IMR-90 (cell line): ENCODE measurements at regions not wholly inside any gene's neighbourhood (a gene's known extent, or its start where the extent isn't known, plus 50 kb on each side); places are given as distances from the start of the nearest gene placed in this dataset.

Source experiments
- ATAC-seq: fragments of 200-7000 bp; cut with Tn5 transposase; 2 replicates; pipeline ENCODE4 v1.9.1; 2020; ENCODE audit warnings: low read depth, mild to moderate bottlenecking, moderate library complexity
- BruUV-seq: library from RNA; stranded (reverse); fragments of 400-500 nt; replicated peaks from 2 replicates; lab custom pipeline; 2021; lab: Mats Ljungman, UMichigan
- CTCF ChIA-PET: fragments of 300-600 bp; formaldehyde crosslinking; extraction: SDS; loops from one replicate; lab custom pipeline; 2021; ENCODE audit warnings: antibody characterized with exemption; lab: Yijun Ruan, JAX
- POLR2A ChIA-PET: fragments of 300-600 bp; sonication (Branson Sonifier 250); formaldehyde crosslinking; loops from one replicate; lab custom pipeline; 2022; ENCODE audit warnings: antibody characterized with exemption; ENCODE audit not compliant: unreplicated experiment; lab: Charles Lee
- DNase-seq: peaks from one replicate; pipeline ENCODE4 v3.0.0; 2013
- H2AFZ ChIP-seq: replicated peaks from 2 replicates; pipeline ENCODE3; 2013; ENCODE audit warnings: low read length, mild to moderate bottlenecking; ENCODE audit not compliant: poor library complexity
- H2AK5ac ChIP-seq: 2 replicates; pipeline ENCODE4 v1.6.1; 2013; ENCODE audit warnings: low read depth, low read length, inconsistent platforms
- H2AK9ac ChIP-seq: replicated peaks from 2 replicates; pipeline ENCODE3; 2013; ENCODE audit warnings: mild to moderate bottlenecking, low read depth, low read length, moderate library complexity; ENCODE audit not compliant: poor library complexity
- H2BK120ac ChIP-seq: 2 replicates; pipeline ENCODE4 v1.6.1; 2013; ENCODE audit warnings: low read depth, low read length, inconsistent platforms
- H2BK15ac ChIP-seq: 3 replicates; pipeline ENCODE4 v1.6.1; 2013; ENCODE audit warnings: low read depth, low read length, inconsistent platforms
- H2BK20ac ChIP-seq: 2 replicates; pipeline ENCODE4 v1.6.1; 2013; ENCODE audit warnings: low read depth, mild to moderate bottlenecking, inconsistent platforms, low read length, moderate library complexity
- H2BK5ac ChIP-seq: 2 replicates; pipeline ENCODE4 v1.6.1; 2013; ENCODE audit warnings: mild to moderate bottlenecking, low read depth, low read length, inconsistent platforms; ENCODE audit not compliant: poor library complexity, severe bottlenecking
- H3K14ac ChIP-seq: replicated peaks from 2 replicates; pipeline ENCODE4 v1.6.1; 2013; ENCODE audit warnings: low read depth, low read length, inconsistent platforms
- H3K18ac ChIP-seq: 2 replicates; pipeline ENCODE4 v1.6.1; 2013; ENCODE audit warnings: low read depth, low read length, control low read depth
- H3K23ac ChIP-seq: 2 replicates; pipeline ENCODE4 v1.6.1; 2013; ENCODE audit warnings: low read depth, low read length, inconsistent platforms
- H3K27ac ChIP-seq: 2 replicates; pipeline ENCODE4 v1.5.1; 2013; ENCODE audit warnings: mild to moderate bottlenecking, control low read depth, low read length; ENCODE audit not compliant: insufficient read depth
- H3K27me3 ChIP-seq: 2 replicates; pipeline ENCODE4 v1.6.1; 2013; ENCODE audit warnings: low read length; ENCODE audit not compliant: control insufficient read depth, insufficient read depth
- H3K36me3 ChIP-seq: 2 replicates; pipeline ENCODE4 v1.6.1; 2013; ENCODE audit warnings: low read length, mixed read lengths; ENCODE audit not compliant: control insufficient read depth, insufficient read depth
- H3K4ac ChIP-seq: 2 replicates; pipeline ENCODE4 v1.6.1; 2013; ENCODE audit warnings: low read depth, low read length, inconsistent platforms
- H3K4me1 ChIP-seq: 2 replicates; pipeline ENCODE4 v1.6.1; 2013; ENCODE audit warnings: low read length, mixed read lengths; ENCODE audit not compliant: control insufficient read depth, insufficient read depth
- H3K4me2 ChIP-seq: 2 replicates; pipeline ENCODE4 v1.6.1; 2013; ENCODE audit warnings: low read depth, mild to moderate bottlenecking, control low read depth, low read length, moderate library complexity
- H3K4me3 ChIP-seq: 2 replicates; pipeline ENCODE4 v1.5.1; 2013; ENCODE audit warnings: low read depth, mild to moderate bottlenecking, control low read depth, low read length, moderate library complexity; ENCODE audit not compliant: insufficient read depth
- H3K56ac ChIP-seq: 2 replicates; pipeline ENCODE4 v1.6.1; 2013; ENCODE audit warnings: low read length, inconsistent platforms; ENCODE audit not compliant: insufficient read depth; ENCODE audit errors: extremely low read depth
- H3K79me1 ChIP-seq, 2 experiments: 2 replicates each; pipeline ENCODE4 v1.6.1; 2013; ENCODE audit warnings: low read length in 2 of 2, inconsistent platforms in 1 of 2, low read depth in 1 of 2
- H3K9ac ChIP-seq: 2 replicates; pipeline ENCODE4 v1.6.1; 2013; ENCODE audit warnings: low read depth, low read length, control low read depth
- H3K9me1 ChIP-seq: 2 replicates; pipeline ENCODE4 v1.6.1; 2013; ENCODE audit warnings: low read length, inconsistent platforms; ENCODE audit not compliant: insufficient read depth
- H3K9me3 ChIP-seq: 2 replicates; pipeline ENCODE4 v1.6.1; 2013; ENCODE audit warnings: low read length; ENCODE audit not compliant: control insufficient read depth, insufficient read depth
- H4K20me1 ChIP-seq: 2 replicates; pipeline ENCODE4 v1.6.1; 2013; ENCODE audit warnings: low read length, inconsistent platforms; ENCODE audit not compliant: insufficient read depth
- H4K5ac ChIP-seq: 2 replicates; pipeline ENCODE4 v1.6.1; 2013; ENCODE audit warnings: mild to moderate bottlenecking, low read depth, low read length, control low read depth
- H4K8ac ChIP-seq, 2 experiments: 2 replicates each; pipeline ENCODE4 v1.6.1; 2013; ENCODE audit warnings: low read depth in 2 of 2, low read length in 2 of 2, control low read depth in 1 of 2, inconsistent platforms in 1 of 2
- H4K91ac ChIP-seq: 2 replicates; pipeline ENCODE4 v1.6.1; 2013; ENCODE audit warnings: low read depth, low read length, inconsistent platforms; ENCODE audit not compliant: insufficient read depth
- BHLHE40 ChIP-seq: fragments of 150-350 bp; IDR thresholded peaks from 2 replicates; pipeline ENCODE4 v1.6.1; 2016; ENCODE audit warnings: mild to moderate bottlenecking, low read depth, low read length
- CEBPB ChIP-seq: IDR thresholded peaks from 2 replicates; pipeline ENCODE4 v1.6.1; 2012; ENCODE audit warnings: low read depth, low read length, improper control_type of control experiment
- CHD1 ChIP-seq: IDR thresholded peaks from 2 replicates; pipeline ENCODE4 v1.6.1; 2012; ENCODE audit warnings: low read depth, low read length, improper control_type of control experiment
- FOS ChIP-seq: fragments of 150-350 bp; IDR thresholded peaks from 2 replicates; pipeline ENCODE4 v1.6.1; 2016; ENCODE audit warnings: low read depth, low read length
- MAFK ChIP-seq: IDR thresholded peaks from 2 replicates; pipeline ENCODE4 v1.6.1; 2012; ENCODE audit warnings: low read depth, low read length, improper control_type of control experiment
- MAZ ChIP-seq: IDR thresholded peaks from 2 replicates; pipeline ENCODE4 v1.6.1; 2012; ENCODE audit warnings: low read depth, mild to moderate bottlenecking, low read length, improper control_type of control experiment, moderate library complexity, borderline replicate concordance
- MXI1 ChIP-seq: IDR thresholded peaks from 2 replicates; pipeline ENCODE4 v1.6.1; 2012; ENCODE audit warnings: low read depth, mild to moderate bottlenecking, low read length, moderate library complexity, borderline replicate concordance
- NFE2L2 ChIP-seq: fragments of 150-350 bp; IDR thresholded peaks from 2 replicates; pipeline ENCODE4 v1.6.1; 2016; ENCODE audit warnings: low read depth, mild to moderate bottlenecking, low read length
- POLR2A ChIP-seq: IDR thresholded peaks from 2 replicates; pipeline ENCODE4 v1.6.1; 2012; ENCODE audit warnings: mild to moderate bottlenecking, low read depth, low read length
- RAD21 ChIP-seq: IDR thresholded peaks from 2 replicates; pipeline ENCODE4 v1.6.1; 2012; ENCODE audit warnings: low read length, improper control_type of control experiment
- RCOR1 ChIP-seq: IDR thresholded peaks from 2 replicates; pipeline ENCODE4 v1.6.1; 2012; ENCODE audit warnings: mild to moderate bottlenecking, low read length, improper control_type of control experiment; ENCODE audit not compliant: insufficient replicate concordance
- RFX5 ChIP-seq: IDR thresholded peaks from 2 replicates; pipeline ENCODE4 v1.8.0; 2012; ENCODE audit warnings: low read depth, mild to moderate bottlenecking, low read length, moderate library complexity
- SMC3 ChIP-seq: fragments of 150-350 bp; IDR thresholded peaks from 2 replicates; pipeline ENCODE4 v1.6.1; 2016; ENCODE audit warnings: low read depth, mild to moderate bottlenecking, antibody characterized with exemption, low read length, moderate library complexity
- WGBS, 2 experiments: methylation state at CpG; one replicate each; pipeline versions ENCODE4 v1.1.5 to v1.1.7; 2013; ENCODE audit warnings: missing lambda C conversion rate in 2 of 2; ENCODE audit not compliant: insufficient read length in 1 of 2; ENCODE audit errors: extremely low coverage in 2 of 2; 5-methylcytosine and 5-hydroxymethylcytosine counted together
- dilution Hi-C: fragments of 300-500 bp; cut with HindIII; formaldehyde crosslinking; loops from one replicate; pipeline ENCODE4 v1.14.3; 2018; ENCODE audit warnings: low sequenced_read_pairs; ENCODE audit not compliant: unreplicated experiment
- in situ Hi-C: fragments of 300-500 bp; cut with MboI; formaldehyde crosslinking; loops from 3 replicates; pipeline ENCODE4 v1.14.3; 2019; ENCODE audit warnings: low sequenced_read_pairs, inconsistent platforms, mixed read lengths
- intact Hi-C: fragments of 100-400 bp; cut with micrococcal nuclease; formaldehyde crosslinking; loops from 2 replicates; pipeline ENCODE4 v1.10.0; 2022
- TF ChIP-seq, protein P1 (sequence below): fragments of 150-350 bp; IDR thresholded peaks from 2 replicates; pipeline ENCODE4 v1.6.1; 2017; ENCODE audit warnings: mild to moderate bottlenecking, antibody characterized with exemption, low read length, low read depth
- TF ChIP-seq, protein P2 (sequence below): conservative IDR thresholded peaks from 2 replicates; pipeline ENCODE4 v1.5.1; 2012; ENCODE audit warnings: mild to moderate bottlenecking, low read depth, low read length, improper control_type of control experiment
- TF ChIP-seq, protein P3 (sequence below): fragments of 150-350 bp; IDR thresholded peaks from 2 replicates; pipeline ENCODE4 v1.6.1; 2016; ENCODE audit warnings: low read depth, mild to moderate bottlenecking, low read length, moderate library complexity, borderline replicate concordance

DNA sequence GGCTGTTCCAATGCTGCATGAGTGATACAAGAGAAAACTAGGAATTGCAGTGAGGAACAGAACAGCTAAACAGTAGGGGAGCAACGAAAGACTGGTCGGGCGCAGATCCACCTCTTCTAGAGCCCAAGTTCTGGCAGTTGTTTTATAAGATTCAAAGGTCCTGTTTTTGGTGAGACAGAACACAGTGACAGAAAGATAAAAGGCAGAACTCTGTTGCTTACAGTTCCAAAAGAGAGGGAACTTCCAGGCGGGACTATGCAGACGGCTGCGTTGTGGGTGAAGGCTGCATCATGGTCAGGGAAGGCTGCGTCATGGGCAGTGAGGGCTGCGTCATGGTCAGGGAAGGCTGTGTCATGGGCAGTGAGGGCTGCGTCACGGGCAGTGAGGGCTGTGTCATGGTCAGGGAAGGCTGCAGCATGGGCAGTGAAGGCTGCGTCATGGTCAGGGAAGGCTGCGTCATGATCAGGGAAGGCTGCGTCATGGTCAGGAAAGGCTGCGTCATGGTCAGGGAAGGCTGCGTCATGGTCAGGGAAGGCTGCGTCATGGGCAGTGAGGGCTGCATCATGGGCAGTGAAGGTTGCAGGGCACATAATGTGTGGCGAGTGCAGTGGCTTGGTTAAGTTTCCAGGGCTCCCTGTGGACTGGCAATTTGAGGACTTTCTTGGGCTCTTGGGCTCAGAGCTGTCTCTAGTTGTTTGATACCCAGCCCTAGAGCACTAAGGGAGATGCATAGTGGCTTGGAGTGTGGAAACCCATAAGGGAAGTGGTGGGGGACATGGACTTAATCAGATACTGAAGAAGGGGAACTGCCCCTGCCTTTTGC is 619.9 kb downstream of the AACS start:
- intact Hi-C loops (no loop called here), dilution Hi-C loops (no loop called here), in situ Hi-C loops (no loop called here)
- Histone ChIP-seq H3K4me1 (no peaks in the 10 kb centered on the region), H4K20me1 (no peaks in the 10 kb centered on the region), H3K9me1 (no peaks in the 10 kb centered on the region), H3K27me3 (no peaks in the 10 kb centered on the region), H2AK9ac (no peak overlapping the region), H3K79me1 (no peaks in the 10 kb centered on the region), H3K4me3 (no peak overlapping the region), H3K9ac (no peak overlapping the region), H3K4ac (no peak overlapping the region), H2AK5ac (no peak overlapping the region), H3K36me3 (no peaks in the 10 kb centered on the region), H4K8ac (no peak overlapping the region), H3K23ac (no peak overlapping the region), H4K5ac (no peak overlapping the region), H2BK15ac (no peak overlapping the region), H3K18ac (no peak overlapping the region), H3K9me3 (peaks cover 47% of the 10 kb centered on the region), H2BK120ac (no peak overlapping the region), H3K14ac (no peak overlapping the region), H4K91ac (no peak overlapping the region), H3K56ac (no peak overlapping the region), H3K4me2 (no peak overlapping the region), H3K27ac (no peak overlapping the region), H2BK5ac (no peak overlapping the region), H2AFZ (no peak overlapping the region), H2BK20ac (no peak overlapping the region)
- CTCF ChIA-PET: interaction anchor here (0.6 kb wide), 1 partner anchor 1463 kb away, joined by 3 read pairs; no protein-coding TSS in a partner anchor
- TF ChIP-seq POLR2A (no peak), RCOR1 (no peak), NFE2L2 (no peak), MAZ (no peak), MXI1 (no peak), BHLHE40 (no peak), SMC3 (no peak), MAFK (no peak), FOS (no peak), CHD1 (no peak), CEBPB (no peak), RAD21 (no peak), RFX5 (no peak)
- TF ChIP-seq, protein P1, sequence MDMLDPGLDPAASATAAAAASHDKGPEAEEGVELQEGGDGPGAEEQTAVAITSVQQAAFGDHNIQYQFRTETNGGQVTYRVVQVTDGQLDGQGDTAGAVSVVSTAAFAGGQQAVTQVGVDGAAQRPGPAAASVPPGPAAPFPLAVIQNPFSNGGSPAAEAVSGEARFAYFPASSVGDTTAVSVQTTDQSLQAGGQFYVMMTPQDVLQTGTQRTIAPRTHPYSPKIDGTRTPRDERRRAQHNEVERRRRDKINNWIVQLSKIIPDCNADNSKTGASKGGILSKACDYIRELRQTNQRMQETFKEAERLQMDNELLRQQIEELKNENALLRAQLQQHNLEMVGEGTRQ: no peak
- TF ChIP-seq, protein P2, sequence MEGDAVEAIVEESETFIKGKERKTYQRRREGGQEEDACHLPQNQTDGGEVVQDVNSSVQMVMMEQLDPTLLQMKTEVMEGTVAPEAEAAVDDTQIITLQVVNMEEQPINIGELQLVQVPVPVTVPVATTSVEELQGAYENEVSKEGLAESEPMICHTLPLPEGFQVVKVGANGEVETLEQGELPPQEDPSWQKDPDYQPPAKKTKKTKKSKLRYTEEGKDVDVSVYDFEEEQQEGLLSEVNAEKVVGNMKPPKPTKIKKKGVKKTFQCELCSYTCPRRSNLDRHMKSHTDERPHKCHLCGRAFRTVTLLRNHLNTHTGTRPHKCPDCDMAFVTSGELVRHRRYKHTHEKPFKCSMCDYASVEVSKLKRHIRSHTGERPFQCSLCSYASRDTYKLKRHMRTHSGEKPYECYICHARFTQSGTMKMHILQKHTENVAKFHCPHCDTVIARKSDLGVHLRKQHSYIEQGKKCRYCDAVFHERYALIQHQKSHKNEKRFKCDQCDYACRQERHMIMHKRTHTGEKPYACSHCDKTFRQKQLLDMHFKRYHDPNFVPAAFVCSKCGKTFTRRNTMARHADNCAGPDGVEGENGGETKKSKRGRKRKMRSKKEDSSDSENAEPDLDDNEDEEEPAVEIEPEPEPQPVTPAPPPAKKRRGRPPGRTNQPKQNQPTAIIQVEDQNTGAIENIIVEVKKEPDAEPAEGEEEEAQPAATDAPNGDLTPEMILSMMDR: no peak
- TF ChIP-seq, protein P3, sequence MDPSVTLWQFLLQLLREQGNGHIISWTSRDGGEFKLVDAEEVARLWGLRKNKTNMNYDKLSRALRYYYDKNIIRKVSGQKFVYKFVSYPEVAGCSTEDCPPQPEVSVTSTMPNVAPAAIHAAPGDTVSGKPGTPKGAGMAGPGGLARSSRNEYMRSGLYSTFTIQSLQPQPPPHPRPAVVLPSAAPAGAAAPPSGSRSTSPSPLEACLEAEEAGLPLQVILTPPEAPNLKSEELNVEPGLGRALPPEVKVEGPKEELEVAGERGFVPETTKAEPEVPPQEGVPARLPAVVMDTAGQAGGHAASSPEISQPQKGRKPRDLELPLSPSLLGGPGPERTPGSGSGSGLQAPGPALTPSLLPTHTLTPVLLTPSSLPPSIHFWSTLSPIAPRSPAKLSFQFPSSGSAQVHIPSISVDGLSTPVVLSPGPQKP: no peak
- POLR2A ChIA-PET: no interaction called here
- 76% methylated on average over 15 of the region's 17 CpGs; no CpG with 5 or more reads in 1 of the 2 experiments for WGBS, 2 experiments
- no TSS peak for BruUV-seq
- DNase-seq: no peak
- no peak for ATAC-seq
